Colonic mucosa (tissue), 4 donors: ENCODE measurements at regions not wholly inside any gene's neighbourhood (a gene's known extent, or its start where the extent isn't known, plus 50 kb on each side); places are given as distances from the start of the nearest gene placed in this dataset.
A peak's percentile ranks its signal among the peaks of the same experiment; 100 is the strongest.

Experiments
- DNase-seq: peaks from one replicate; pipeline ENCODE4 v3.0.0-alpha.2; 2020
- H3K27ac ChIP-seq: fragments of 200-600 bp; one replicate; pipeline ENCODE4 v1.8.0; 2021
- H3K27me3 ChIP-seq: fragments of 200-600 bp; one replicate; pipeline ENCODE4 v1.8.0; 2021
- H3K36me3 ChIP-seq: fragments of 200-600 bp; one replicate; pipeline ENCODE4 v1.8.0; 2021
- H3K4me1 ChIP-seq: fragments of 200-600 bp; one replicate; pipeline ENCODE4 v1.8.0; 2021; ENCODE audit warnings: mild to moderate bottlenecking
- H3K4me3 ChIP-seq: fragments of 200-600 bp; one replicate; pipeline ENCODE4 v1.8.0; 2021
- H3K9ac ChIP-seq, 2 donors: one replicate each; pipeline ENCODE4 v1.7.0; 2013; ENCODE audit warnings: control low read depth in 2 of 2, low read depth in 2 of 2, low read length in 2 of 2
- H3K9me3 ChIP-seq: fragments of 200-600 bp; one replicate; pipeline ENCODE4 v1.8.0; 2021
- intact Hi-C: fragments of 100-400 bp; cut with DNase I; formaldehyde crosslinking; loops from one replicate; pipeline ENCODE4 v1.14.1; 2022
- TF ChIP-seq, protein P1 (sequence below): fragments of 200-600 bp; IDR thresholded peaks from one replicate; pipeline ENCODE4 v1.8.0; 2022; ENCODE audit warnings: antibody characterized with exemption, mild to moderate bottlenecking
- donor health status: healthy.
- donor health status: DM: no; HTN: no; CAD: no.
- donor health status: DM: no; HTN: no; CAD: no.

GRCh38 chr4:98744372-98745150 is 86.2 kb upstream of the TSPAN5 start:
- H3K27me3 ChIP-seq: no peaks in the 10 kb centered on the region
- no peak overlapping the region for H3K4me3 ChIP-seq
- H3K36me3 ChIP-seq: no peaks in the 10 kb centered on the region
- intact Hi-C loops: no loop called here
- peaks cover 6% of the 10 kb centered on the region for H3K4me1 ChIP-seq
- H3K27ac ChIP-seq: no peak overlapping the region
- peak; percentile 44 for DNase-seq
- TF ChIP-seq, protein P1, sequence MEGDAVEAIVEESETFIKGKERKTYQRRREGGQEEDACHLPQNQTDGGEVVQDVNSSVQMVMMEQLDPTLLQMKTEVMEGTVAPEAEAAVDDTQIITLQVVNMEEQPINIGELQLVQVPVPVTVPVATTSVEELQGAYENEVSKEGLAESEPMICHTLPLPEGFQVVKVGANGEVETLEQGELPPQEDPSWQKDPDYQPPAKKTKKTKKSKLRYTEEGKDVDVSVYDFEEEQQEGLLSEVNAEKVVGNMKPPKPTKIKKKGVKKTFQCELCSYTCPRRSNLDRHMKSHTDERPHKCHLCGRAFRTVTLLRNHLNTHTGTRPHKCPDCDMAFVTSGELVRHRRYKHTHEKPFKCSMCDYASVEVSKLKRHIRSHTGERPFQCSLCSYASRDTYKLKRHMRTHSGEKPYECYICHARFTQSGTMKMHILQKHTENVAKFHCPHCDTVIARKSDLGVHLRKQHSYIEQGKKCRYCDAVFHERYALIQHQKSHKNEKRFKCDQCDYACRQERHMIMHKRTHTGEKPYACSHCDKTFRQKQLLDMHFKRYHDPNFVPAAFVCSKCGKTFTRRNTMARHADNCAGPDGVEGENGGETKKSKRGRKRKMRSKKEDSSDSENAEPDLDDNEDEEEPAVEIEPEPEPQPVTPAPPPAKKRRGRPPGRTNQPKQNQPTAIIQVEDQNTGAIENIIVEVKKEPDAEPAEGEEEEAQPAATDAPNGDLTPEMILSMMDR: no peak
- H3K9ac ChIP-seq: no peak overlapping the region
- H3K9me3 ChIP-seq: no peaks in the 10 kb centered on the region

DNA sequence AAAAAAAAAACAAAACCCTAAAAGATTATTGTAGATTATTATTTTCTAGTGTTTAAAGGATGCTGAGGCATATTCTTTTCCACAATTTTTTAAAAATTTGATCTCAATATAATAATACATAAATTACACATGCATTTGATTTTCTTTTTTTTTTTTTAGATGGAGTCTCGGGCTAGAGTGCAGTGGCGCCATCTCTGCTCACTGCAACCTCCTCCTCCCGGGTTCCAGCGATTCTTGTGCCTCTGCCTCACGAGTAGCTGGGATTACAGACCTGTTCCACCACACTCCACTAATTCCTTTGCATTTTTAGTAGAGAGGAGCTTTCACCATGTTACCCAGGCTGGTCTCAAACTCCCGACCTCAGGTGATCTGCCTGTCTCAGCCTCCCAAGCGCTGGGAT is 83.5 kb upstream of the TSPAN5 start:
- intact Hi-C loops: no loop called here
- Histone ChIP-seq H3K27ac (no peak overlapping the region), H3K4me1 (peaks cover 2% of the 10 kb centered on the region), H3K27me3 (no peaks in the 10 kb centered on the region), H3K9me3 (no peaks in the 10 kb centered on the region), H3K4me3 (no peak overlapping the region), H3K36me3 (no peaks in the 10 kb centered on the region), H3K9ac (no peak overlapping the region)
- DNase-seq: no peak
- TF ChIP-seq, protein P1: no peak

- no peak overlapping the region for H3K27ac ChIP-seq
- H3K9ac ChIP-seq: no peak overlapping the region
- H3K27me3 ChIP-seq: no peaks in the 10 kb centered on the region
- H3K9me3 ChIP-seq: no peaks in the 10 kb centered on the region
- H3K36me3 ChIP-seq: no peaks in the 10 kb centered on the region
- TF ChIP-seq, protein P1: no peak
- intact Hi-C loops: no loop called here
- no peak for DNase-seq
- H3K4me1 ChIP-seq: no peaks in the 10 kb centered on the region
- H3K4me3 ChIP-seq: no peak overlapping the region
These were observed 81.3 kb upstream of the TSPAN5 start for GRCh38 chr4:98739751-98740150.

- H3K4me1 ChIP-seq: no peaks in the 10 kb centered on the region
- H3K27ac ChIP-seq: no peak overlapping the region
- H3K4me3 ChIP-seq: no peak overlapping the region
- TF ChIP-seq, protein P1: no peak
- DNase-seq: no peak
- H3K9ac ChIP-seq: no peak overlapping the region
- H3K9me3 ChIP-seq: no peaks in the 10 kb centered on the region
- H3K27me3 ChIP-seq: no peaks in the 10 kb centered on the region
- no peaks in the 10 kb centered on the region for H3K36me3 ChIP-seq
- intact Hi-C loops: no loop called here
These were observed 75.2 kb upstream of the TSPAN5 start for GRCh38 chr4:98733601-98734000.

GRCh38 chr4:98728871-98729270 is 70.5 kb upstream of the TSPAN5 start:
- Histone ChIP-seq H3K36me3 (no peaks in the 10 kb centered on the region), H3K9ac (no peak overlapping the region), H3K27me3 (no peaks in the 10 kb centered on the region), H3K9me3 (no peaks in the 10 kb centered on the region), H3K4me1 (no peaks in the 10 kb centered on the region), H3K27ac (no peak overlapping the region), H3K4me3 (no peak overlapping the region)
- DNase-seq: no peak
- intact Hi-C loops: no loop called here
- TF ChIP-seq, protein P1: no peak
